ENCODE measurements at regions not wholly inside any gene's neighbourhood (a gene's known extent, or its start where the extent isn't known, plus 50 kb on each side); places are given as distances from the start of the nearest gene placed in this dataset.

DNA sequence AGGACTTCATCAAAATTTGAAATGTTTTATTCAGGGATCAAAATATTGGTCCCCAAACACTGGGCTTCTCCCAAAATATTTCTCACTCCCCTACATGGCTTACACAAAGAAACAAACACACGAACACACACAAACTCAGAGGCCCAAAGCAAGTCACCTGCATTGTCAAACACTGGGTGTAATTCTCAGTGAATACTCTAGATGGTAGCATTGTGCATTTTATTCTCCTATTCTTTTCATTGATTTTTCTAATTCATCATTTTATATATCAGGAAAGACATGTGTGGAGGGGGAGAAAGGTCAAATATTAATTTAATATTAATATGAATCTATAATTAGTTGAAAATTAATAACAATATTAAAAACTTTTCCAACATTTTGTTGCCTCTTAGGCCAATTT is 72.3 kb upstream of the TNMD start:
- H4K91ac ChIP-seq (ENCODE audit: low read depth, low read length): no peak overlapping the region
- H3K27ac ChIP-seq (ENCODE audit: low read depth, low read length): no peak overlapping the region
- no peak overlapping the region for H3K23ac ChIP-seq (ENCODE audit: low read length)
- H3K27me3 ChIP-seq (ENCODE audit: insufficient read depth, low read length): no peaks in the 10 kb centered on the region
- H3K9ac ChIP-seq (ENCODE audit: low read length): no peak overlapping the region
- no peak overlapping the region for H2BK5ac ChIP-seq (ENCODE audit: low read depth, low read length, poor library complexity)
- H3K4me2 ChIP-seq (ENCODE audit: low read length): no peak overlapping the region
- H3K79me1 ChIP-seq (ENCODE audit: low read length): no peaks in the 10 kb centered on the region
- no peak overlapping the region for H3K18ac ChIP-seq (ENCODE audit: low read length)
- no peak overlapping the region for H3K4ac ChIP-seq (ENCODE audit: low read depth, low read length)
- no peak overlapping the region for H2AK5ac ChIP-seq (ENCODE audit: low read length)
- H3K4me1 ChIP-seq (ENCODE audit: control insufficient read depth in 1 of 2, insufficient read depth in 2 of 2, low read length in 2 of 2): no peaks in the 10 kb centered on the region
- no peak overlapping the region for H2BK120ac ChIP-seq (ENCODE audit: insufficient read depth, low read length, poor library complexity)
- no peaks in the 10 kb centered on the region for H3K79me2 ChIP-seq (ENCODE audit: control insufficient read depth, insufficient read depth, low read length, poor library complexity)
- H2AFZ ChIP-seq (ENCODE audit: insufficient read depth, low read length, poor library complexity): no peak overlapping the region
- no peak overlapping the region for H4K8ac ChIP-seq (ENCODE audit: low read depth, low read length)
- WGBS (ENCODE audit: extremely low coverage, insufficient coverage, insufficient read length): no CpG with 5 or more reads among the region's 1 CpG
- DNase-seq: peak in 1 of 2 donors; percentile 51
- no peak overlapping the region for H3K14ac ChIP-seq (ENCODE audit: low read length)
- no peaks in the 10 kb centered on the region for H3K36me3 ChIP-seq (ENCODE audit: control insufficient read depth in 1 of 2, insufficient read depth in 2 of 2, low read length in 2 of 2)
- no peak overlapping the region for H3K4me3 ChIP-seq (ENCODE audit: low read depth, low read length)
- H4K12ac ChIP-seq (ENCODE audit: low read depth, low read length): no peak overlapping the region
- no peaks in the 10 kb centered on the region for H3K9me3 ChIP-seq (ENCODE audit: insufficient read depth, low read depth, low read length)
- H2BK12ac ChIP-seq (ENCODE audit: low read length): no peak overlapping the region

DNA sequence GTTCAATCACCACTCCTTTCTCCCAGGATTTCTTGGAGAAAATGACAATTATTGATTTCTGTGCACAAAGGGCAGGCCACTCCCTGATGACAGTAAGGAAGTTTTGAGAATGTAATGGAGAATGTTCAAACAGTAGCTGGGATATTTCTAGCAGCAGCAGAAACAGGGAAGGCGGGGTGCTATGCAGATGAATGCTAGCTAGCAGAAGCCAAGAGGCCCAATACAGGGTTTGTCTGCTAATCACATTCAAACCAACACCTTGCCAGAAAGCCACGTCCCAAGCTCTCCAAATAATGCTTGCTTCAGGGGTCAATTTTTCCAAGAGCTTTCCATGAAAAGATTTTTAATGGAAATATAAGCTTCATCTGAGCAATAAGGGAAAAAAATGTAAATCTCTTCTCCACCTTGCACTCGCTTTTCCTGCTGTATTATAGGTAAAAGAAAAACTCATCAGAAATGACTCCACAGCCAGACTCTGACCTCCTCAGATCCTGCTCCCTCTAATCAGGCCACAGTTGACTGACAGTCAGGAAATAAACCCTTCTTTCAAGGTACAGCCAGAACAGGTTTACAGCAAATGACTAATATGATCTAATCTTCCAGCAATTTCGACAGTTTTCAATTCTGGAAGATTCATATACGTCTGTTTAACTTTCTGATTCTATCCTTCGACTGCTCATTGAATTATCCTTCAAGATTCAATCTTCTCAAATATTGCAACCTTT is 84.7 kb upstream of the PCDH19 start:
- no peak overlapping the region for H4K8ac ChIP-seq (ENCODE audit: low read depth, low read length)
- no peaks in the 10 kb centered on the region for H3K4me1 ChIP-seq (ENCODE audit: control insufficient read depth in 1 of 2, insufficient read depth in 2 of 2, low read length in 2 of 2)
- H3K4me2 ChIP-seq (ENCODE audit: low read length): no peak overlapping the region
- H2AFZ ChIP-seq (ENCODE audit: insufficient read depth, low read length, poor library complexity): no peak overlapping the region
- H2BK120ac ChIP-seq (ENCODE audit: insufficient read depth, low read length, poor library complexity): no peak overlapping the region
- H2BK5ac ChIP-seq (ENCODE audit: low read depth, low read length, poor library complexity): no peak overlapping the region
- no peak overlapping the region for H2BK12ac ChIP-seq (ENCODE audit: low read length)
- WGBS (ENCODE audit: extremely low coverage, insufficient coverage, insufficient read length): no CpG with 5 or more reads among the region's 6 CpGs
- H3K79me1 ChIP-seq (ENCODE audit: low read length): no peaks in the 10 kb centered on the region
- no peak overlapping the region for H3K14ac ChIP-seq (ENCODE audit: low read length)
- no peaks in the 10 kb centered on the region for H3K27me3 ChIP-seq (ENCODE audit: insufficient read depth, low read length)
- DNase-seq: no peak
- no peak overlapping the region for H3K4me3 ChIP-seq (ENCODE audit: low read depth, low read length)
- H3K4ac ChIP-seq (ENCODE audit: low read depth, low read length): no peak overlapping the region
- H3K9me3 ChIP-seq (ENCODE audit: insufficient read depth, low read depth, low read length): no peaks in the 10 kb centered on the region
- H4K91ac ChIP-seq (ENCODE audit: low read depth, low read length): no peak overlapping the region
- H4K12ac ChIP-seq (ENCODE audit: low read depth, low read length): no peak overlapping the region
- no peak overlapping the region for H2AK5ac ChIP-seq (ENCODE audit: low read length)
- no peak overlapping the region for H3K27ac ChIP-seq (ENCODE audit: low read depth, low read length)
- no peak overlapping the region for H3K18ac ChIP-seq (ENCODE audit: low read length)
- no peak overlapping the region for H3K23ac ChIP-seq (ENCODE audit: low read length)
- H3K79me2 ChIP-seq (ENCODE audit: control insufficient read depth, insufficient read depth, low read length, poor library complexity): no peaks in the 10 kb centered on the region
- H3K9ac ChIP-seq (ENCODE audit: low read length): no peak overlapping the region
- H3K36me3 ChIP-seq (ENCODE audit: control insufficient read depth in 1 of 2, insufficient read depth in 2 of 2, low read length in 2 of 2): no peaks in the 10 kb centered on the region

DNA sequence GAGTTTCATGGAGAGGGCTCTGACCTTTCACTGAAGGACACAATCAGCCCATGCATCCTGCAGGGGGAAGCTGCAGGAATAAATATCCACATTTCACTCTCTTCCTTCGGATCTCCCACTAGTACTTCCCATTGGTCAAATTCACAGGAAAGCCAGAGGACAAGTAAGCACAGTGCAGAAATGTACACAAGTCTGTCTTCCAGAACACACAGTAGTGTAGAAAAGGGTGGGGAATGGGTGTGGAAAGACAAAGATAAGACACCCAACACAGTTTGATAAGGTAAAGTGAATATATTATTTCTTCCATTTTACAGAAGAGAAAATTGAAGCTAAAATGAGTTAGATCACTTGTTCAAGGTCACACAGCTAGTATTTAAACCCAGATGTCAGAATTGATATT is 81.1 kb upstream of the PCDH19 start:
- H2AFZ ChIP-seq (ENCODE audit: insufficient read depth, low read length, poor library complexity): no peak overlapping the region
- H3K4me3 ChIP-seq (ENCODE audit: low read depth, low read length): no peak overlapping the region
- no peaks in the 10 kb centered on the region for H3K79me1 ChIP-seq (ENCODE audit: low read length)
- no CpG with 5 or more reads among the region's 1 CpG for WGBS (ENCODE audit: extremely low coverage, insufficient coverage, insufficient read length)
- H3K36me3 ChIP-seq (ENCODE audit: control insufficient read depth in 1 of 2, insufficient read depth in 2 of 2, low read length in 2 of 2): no peaks in the 10 kb centered on the region
- H3K27ac ChIP-seq (ENCODE audit: low read depth, low read length): no peak overlapping the region
- H2BK12ac ChIP-seq (ENCODE audit: low read length): no peak overlapping the region
- H3K27me3 ChIP-seq (ENCODE audit: insufficient read depth, low read length): no peaks in the 10 kb centered on the region
- no peak overlapping the region for H3K18ac ChIP-seq (ENCODE audit: low read length)
- no peak overlapping the region for H2BK120ac ChIP-seq (ENCODE audit: insufficient read depth, low read length, poor library complexity)
- no peak overlapping the region for H4K91ac ChIP-seq (ENCODE audit: low read depth, low read length)
- no peaks in the 10 kb centered on the region for H3K79me2 ChIP-seq (ENCODE audit: control insufficient read depth, insufficient read depth, low read length, poor library complexity)
- no peak overlapping the region for H4K8ac ChIP-seq (ENCODE audit: low read depth, low read length)
- no peak overlapping the region for H3K4ac ChIP-seq (ENCODE audit: low read depth, low read length)
- H2BK5ac ChIP-seq (ENCODE audit: low read depth, low read length, poor library complexity): no peak overlapping the region
- no peak overlapping the region for H2AK5ac ChIP-seq (ENCODE audit: low read length)
- no peaks in the 10 kb centered on the region for H3K4me1 ChIP-seq (ENCODE audit: control insufficient read depth in 1 of 2, insufficient read depth in 2 of 2, low read length in 2 of 2)
- H3K4me2 ChIP-seq (ENCODE audit: low read length): no peak overlapping the region
- H3K9ac ChIP-seq (ENCODE audit: low read length): no peak overlapping the region
- H4K12ac ChIP-seq (ENCODE audit: low read depth, low read length): no peak overlapping the region
- no peak for DNase-seq
- no peak overlapping the region for H3K23ac ChIP-seq (ENCODE audit: low read length)
- no peak overlapping the region for H3K14ac ChIP-seq (ENCODE audit: low read length)
- H3K9me3 ChIP-seq (ENCODE audit: insufficient read depth, low read depth, low read length): no peaks in the 10 kb centered on the region

DNA sequence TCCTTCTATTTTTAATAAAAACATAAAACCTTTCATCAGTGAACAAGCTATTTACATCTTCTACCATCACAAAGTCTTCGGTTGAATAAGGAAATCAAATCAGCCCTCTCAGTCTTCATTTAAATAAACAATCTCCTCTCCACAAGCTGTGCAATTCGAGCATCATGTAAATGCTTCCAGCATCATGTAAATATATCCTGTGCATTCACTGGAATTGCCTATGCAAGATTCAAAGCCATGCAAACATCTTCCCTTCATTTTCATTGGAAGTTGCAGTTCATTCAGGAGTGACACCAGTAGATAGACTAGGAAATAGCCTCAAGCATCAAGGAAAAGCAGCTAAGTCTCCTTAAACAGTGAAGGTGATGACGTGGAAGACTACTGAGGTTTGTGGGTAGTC is 77.7 kb upstream of the PCDH19 start:
- Histone ChIP-seq H3K4me2 (ENCODE audit: low read length) (no peak overlapping the region), H3K14ac (ENCODE audit: low read length) (no peak overlapping the region), H3K9ac (ENCODE audit: low read length) (no peak overlapping the region), H3K4me1 (ENCODE audit: control insufficient read depth in 1 of 2, insufficient read depth in 2 of 2, low read length in 2 of 2) (no peaks in the 10 kb centered on the region), H3K9me3 (ENCODE audit: insufficient read depth, low read depth, low read length) (no peaks in the 10 kb centered on the region), H4K12ac (ENCODE audit: low read depth, low read length) (no peak overlapping the region), H3K27ac (ENCODE audit: low read depth, low read length) (no peak overlapping the region), H3K27me3 (ENCODE audit: insufficient read depth, low read length) (no peaks in the 10 kb centered on the region), H3K4ac (ENCODE audit: low read depth, low read length) (no peak overlapping the region), H2BK12ac (ENCODE audit: low read length) (no peak overlapping the region), H2BK5ac (ENCODE audit: low read depth, low read length, poor library complexity) (no peak overlapping the region), H3K18ac (ENCODE audit: low read length) (no peak overlapping the region), H4K91ac (ENCODE audit: low read depth, low read length) (no peak overlapping the region), H3K4me3 (ENCODE audit: low read depth, low read length) (no peak overlapping the region), H3K79me2 (ENCODE audit: control insufficient read depth, insufficient read depth, low read length, poor library complexity) (no peaks in the 10 kb centered on the region), H2AK5ac (ENCODE audit: low read length) (no peak overlapping the region), H3K36me3 (ENCODE audit: control insufficient read depth in 1 of 2, insufficient read depth in 2 of 2, low read length in 2 of 2) (no peaks in the 10 kb centered on the region), H3K23ac (ENCODE audit: low read length) (no peak overlapping the region), H3K79me1 (ENCODE audit: low read length) (no peaks in the 10 kb centered on the region), H4K8ac (ENCODE audit: low read depth, low read length) (no peak overlapping the region), H2AFZ (ENCODE audit: insufficient read depth, low read length, poor library complexity) (no peak overlapping the region), H2BK120ac (ENCODE audit: insufficient read depth, low read length, poor library complexity) (no peak overlapping the region)
- DNase-seq: no peak
- WGBS (ENCODE audit: extremely low coverage, insufficient coverage, insufficient read length): no CpG with 5 or more reads among the region's 3 CpGs

Data from trophoblast cell (in vitro differentiated cells and primary cell).